Renal cortical epithelial cell (primary cell): ENCODE measurements at regions not wholly inside any gene's neighbourhood (a gene's known extent, or its start where the extent isn't known, plus 50 kb on each side); places are given as distances from the start of the nearest gene placed in this dataset.
A peak's percentile ranks its signal among the peaks of the same experiment; 100 is the strongest.

ENCODE experiments used
- DNase-seq: peaks from one replicate; pipeline ENCODE4 v3.0.0-alpha.2; 2011; ENCODE audit warnings: low read depth

GRCh38 chr6:21519642-21520041 is 73.9 kb upstream of the SOX4 start:
- DNase-seq: no peak

GRCh38 chr6:21521276-21521675 is 72.3 kb upstream of the SOX4 start:
- DNase-seq: peak; percentile 58

GRCh38 chr6:21522143-21522747 is 71.3 kb upstream of the SOX4 start:
- DNase-seq: no peak

GRCh38 chr6:21522797-21523456 is 70.6 kb upstream of the SOX4 start:
- no peak for DNase-seq

- no peak for DNase-seq
Observed at GRCh38 chr6:21523652-21524051, 69.9 kb upstream of the SOX4 start.

GRCh38 chr6:21524201-21524600 is 69.3 kb upstream of the SOX4 start:
- no peak for DNase-seq

GRCh38 chr6:21526974-21527373 is 66.6 kb upstream of the SOX4 start:
- DNase-seq: no peak

- DNase-seq: peak; percentile 67
Observed at GRCh38 chr6:21527731-21528130, 65.8 kb upstream of the SOX4 start.

GRCh38 chr6:21529431-21529830 is 64.1 kb upstream of the SOX4 start:
- DNase-seq: no peak

GRCh38 chr6:21531393-21531792 is 62.2 kb upstream of the SOX4 start:
- DNase-seq: no peak

GRCh38 chr6:21533678-21534077 is 59.9 kb upstream of the SOX4 start:
- DNase-seq: no peak

- no peak for DNase-seq
Observed at GRCh38 chr6:21536280-21536766, 57.2 kb upstream of the SOX4 start.

GRCh38 chr6:21537637-21538036 is 55.9 kb upstream of the SOX4 start:
- DNase-seq: no peak

GRCh38 chr6:21538186-21538798 is 55.3 kb upstream of the SOX4 start:
- peak; percentile 88 for DNase-seq

- DNase-seq: no peak
Observed at GRCh38 chr6:21539621-21540100, 53.9 kb upstream of the SOX4 start.
